HG02642 (cell line): ENCODE measurements at regions not wholly inside any gene's neighbourhood (a gene's known extent, or its start where the extent isn't known, plus 50 kb on each side); places are given as distances from the start of the nearest gene placed in this dataset.

Source experiments
- ATAC-seq: cut with Tn5 transposase; IDR thresholded peaks from one replicate; pipeline ENCODE4 v1.9.1; 2021; ENCODE audit warnings: mild to moderate bottlenecking; ENCODE audit not compliant: unreplicated experiment, poor library complexity

DNA sequence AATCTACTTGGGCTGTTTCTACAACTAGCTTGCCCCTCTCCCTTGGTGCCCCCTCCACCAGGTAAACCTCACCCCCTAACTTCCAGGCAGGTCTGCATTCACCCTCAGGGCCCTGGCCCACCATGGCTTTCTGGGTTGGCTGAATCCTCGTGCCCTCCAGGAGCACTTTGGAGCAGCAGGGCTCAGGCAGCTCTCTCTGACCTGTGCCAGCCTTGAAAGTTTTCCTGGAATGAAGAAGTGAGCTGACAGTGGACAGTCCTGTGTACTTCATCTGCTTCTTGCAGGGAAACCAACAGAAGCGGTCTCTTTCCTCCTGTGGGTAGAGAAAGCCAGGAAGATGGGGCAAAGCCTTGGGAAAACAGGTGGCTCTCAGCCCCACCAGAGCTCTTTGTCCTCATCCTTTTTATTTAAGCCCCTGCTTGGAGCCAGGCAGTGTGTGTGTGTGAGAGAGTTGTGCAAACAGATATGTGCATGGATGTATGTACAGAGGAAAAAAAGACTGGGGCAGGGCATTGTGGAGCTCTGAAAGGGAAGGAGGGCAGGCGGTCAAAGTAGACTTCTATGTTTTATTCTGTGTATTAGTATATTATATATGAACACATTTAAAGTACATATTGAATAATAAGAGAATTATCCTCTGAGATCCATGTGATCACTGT, 62.3 kb upstream of the SPRY4 start:
- ATAC-seq, result no peak

DNA sequence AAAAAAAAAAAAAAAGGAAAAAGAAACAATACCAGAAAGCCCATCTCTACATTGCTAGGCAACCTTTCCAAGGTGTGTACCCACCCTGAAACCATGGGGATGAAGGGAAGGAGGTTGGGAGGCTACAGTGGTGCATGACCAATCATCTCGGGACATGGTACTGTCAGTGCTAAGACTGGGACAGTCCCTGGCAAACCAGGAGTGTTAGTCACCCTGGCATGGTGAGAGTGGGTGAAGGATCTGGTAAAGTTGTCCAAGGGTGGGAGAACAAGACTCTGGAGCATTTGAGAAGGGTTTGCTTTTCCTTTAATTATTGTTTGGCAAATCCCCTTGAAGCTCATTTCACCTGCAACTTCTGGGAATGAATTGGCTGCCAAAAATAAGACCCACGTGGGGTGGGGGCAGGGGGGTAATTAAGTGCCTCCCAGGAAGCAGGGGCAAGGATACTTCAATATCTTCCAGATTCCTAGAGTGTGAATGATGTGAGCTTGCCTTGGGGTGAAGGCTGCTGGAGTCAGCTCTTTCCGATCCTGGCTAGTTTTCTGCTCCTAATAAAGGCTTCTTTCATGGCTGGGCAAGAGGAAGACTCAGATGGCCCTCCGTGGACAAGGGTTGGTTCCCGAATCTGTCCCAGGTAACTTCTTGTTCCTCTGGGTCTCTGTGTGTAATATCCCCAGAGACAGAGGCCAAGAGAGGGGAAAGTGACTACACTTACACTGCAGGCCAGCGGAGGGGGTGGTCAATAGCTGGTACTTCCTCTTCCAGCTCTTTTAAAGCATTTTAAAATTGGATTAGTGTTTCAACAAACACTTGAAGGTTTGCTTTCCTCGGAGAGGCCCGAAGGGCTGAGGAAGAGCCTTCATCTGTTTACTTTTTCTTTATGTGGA, 61.6 kb upstream of the SPRY4 start:
- ATAC-seq, result no peak

- ATAC-seq, result no peak
These were observed 60.4 kb upstream of the SPRY4 start for GRCh38 chr5:142385194-142385593.

GRCh38 chr5:142384014-142384413, 59.2 kb upstream of the SPRY4 start:
- no peak for ATAC-seq

DNA sequence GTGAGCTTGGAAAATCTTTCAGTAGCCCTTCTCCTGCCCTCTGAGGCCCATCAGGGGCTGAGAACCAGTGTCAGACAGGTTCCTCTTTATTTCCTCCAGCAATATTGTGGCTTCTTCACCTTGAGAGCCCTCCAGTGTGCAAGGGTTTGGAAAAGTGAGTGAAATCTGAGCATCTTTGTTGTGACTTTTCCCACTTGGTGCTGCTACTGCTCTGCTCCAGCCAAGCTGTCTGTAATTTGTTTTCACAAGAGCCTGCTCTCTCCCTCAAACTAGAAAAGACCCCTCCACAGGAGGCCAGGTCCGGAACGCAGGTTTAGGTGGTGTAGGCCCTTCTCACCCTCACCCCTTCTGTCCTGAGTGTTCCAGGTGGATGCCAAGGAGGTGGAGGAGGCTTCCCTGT, 57.4 kb upstream of the SPRY4 start:
- no peak for ATAC-seq

- no peak for ATAC-seq
These were observed 54.2 kb upstream of the SPRY4 start for GRCh38 chr5:142378737-142379634.

DNA sequence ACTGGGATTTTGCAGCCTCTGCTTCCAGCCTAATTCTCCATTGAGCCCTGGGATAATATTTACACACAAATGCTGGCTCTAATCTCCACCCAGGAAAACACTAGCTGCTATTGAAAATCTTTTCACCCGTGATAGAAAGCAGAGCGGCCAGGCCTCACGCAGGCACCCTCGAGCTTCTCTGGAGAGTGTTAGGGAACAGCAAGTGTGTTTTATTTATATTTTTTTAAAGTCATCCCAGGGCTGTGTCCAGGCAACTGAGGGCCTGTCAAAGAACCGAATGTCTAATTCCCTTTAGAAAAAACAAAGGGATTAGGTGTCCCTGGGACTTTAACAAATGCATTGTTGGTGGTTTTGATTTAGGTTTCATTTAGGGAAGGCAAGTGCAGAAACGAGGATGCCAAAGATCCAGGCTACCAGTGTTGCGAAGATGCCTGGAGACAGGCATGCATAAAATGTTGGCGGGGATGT, 51.2 kb upstream of the SPRY4 start:
- no peak for ATAC-seq
